Stimulated activated CD4-positive, alpha-beta T cell treated with anti-CD3 and anti-CD28 coated beads, Interleukin-2, amount 100 ng/mL, for 48 hours (primary cell): ENCODE measurements at regions not wholly inside any gene's neighbourhood (a gene's known extent, or its start where the extent isn't known, plus 50 kb on each side); places are given as distances from the start of the nearest gene placed in this dataset.
"Not testable (repeated sequence)": the region's sequence is repeated elsewhere in the genome, so short reads cannot be mapped to it uniquely, and the experiment has no call there.

Experiments
- DNase-seq, 2 donors: peaks; one replicate each; pipeline ENCODE4 v3.0.0-alpha.2; 2020

GRCh38 chr10:28869606-28870201 is 192.4 kb downstream of the BAMBI start:
- no peak for DNase-seq

GRCh38 chr10:28871665-28872064 is 194.3 kb downstream of the BAMBI start:
- DNase-seq, result no peak

DNA sequence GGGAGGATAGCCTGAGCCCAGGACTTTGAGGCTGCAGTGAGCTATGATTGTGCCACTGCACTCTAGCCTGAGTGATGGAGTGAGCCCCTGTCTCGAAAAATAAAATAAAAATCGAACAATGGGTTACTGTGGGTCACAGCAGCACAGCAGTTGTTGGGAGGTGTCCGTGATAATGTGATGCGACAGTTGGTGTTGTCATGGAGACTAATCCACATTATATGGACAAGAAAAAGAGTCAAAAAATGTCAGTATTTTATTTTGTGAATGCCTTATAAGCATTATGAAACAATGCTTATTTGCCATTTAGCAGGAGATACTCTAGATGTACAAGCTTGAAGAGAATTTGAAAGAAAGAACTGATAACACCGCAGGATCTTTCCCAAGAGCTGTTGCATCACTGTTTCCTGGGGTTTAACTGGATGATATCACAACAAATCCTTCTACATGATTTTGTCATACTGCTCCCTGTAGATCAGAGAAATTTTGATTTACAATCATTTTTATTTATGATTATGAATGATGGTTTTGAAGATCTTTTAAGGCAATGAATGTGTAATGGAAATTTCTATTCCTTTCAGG is 195.4 kb downstream of the BAMBI start:
- no peak for DNase-seq

GRCh38 chr10:28873540-28873939 is 196.2 kb downstream of the BAMBI start:
- DNase-seq, result no peak

DNA sequence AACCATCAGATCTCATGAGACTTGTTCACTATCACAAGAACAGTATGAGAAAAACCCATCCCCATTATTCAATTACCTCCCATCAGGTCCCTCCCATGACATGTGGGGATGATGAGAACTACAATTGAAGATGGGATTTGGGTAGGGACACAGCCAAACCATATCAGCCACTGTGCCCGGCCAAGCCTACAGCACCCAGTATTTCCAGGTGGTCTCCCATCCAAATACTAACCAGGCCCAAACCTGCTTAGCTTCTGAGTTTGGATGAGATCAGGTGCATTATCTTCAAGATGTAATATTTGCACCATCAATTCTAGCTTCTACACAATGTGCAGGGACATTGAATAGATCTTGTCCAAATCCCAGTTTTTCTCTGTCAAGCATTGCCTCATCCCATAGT is 196.9 kb downstream of the BAMBI start:
- no peak for DNase-seq

DNA sequence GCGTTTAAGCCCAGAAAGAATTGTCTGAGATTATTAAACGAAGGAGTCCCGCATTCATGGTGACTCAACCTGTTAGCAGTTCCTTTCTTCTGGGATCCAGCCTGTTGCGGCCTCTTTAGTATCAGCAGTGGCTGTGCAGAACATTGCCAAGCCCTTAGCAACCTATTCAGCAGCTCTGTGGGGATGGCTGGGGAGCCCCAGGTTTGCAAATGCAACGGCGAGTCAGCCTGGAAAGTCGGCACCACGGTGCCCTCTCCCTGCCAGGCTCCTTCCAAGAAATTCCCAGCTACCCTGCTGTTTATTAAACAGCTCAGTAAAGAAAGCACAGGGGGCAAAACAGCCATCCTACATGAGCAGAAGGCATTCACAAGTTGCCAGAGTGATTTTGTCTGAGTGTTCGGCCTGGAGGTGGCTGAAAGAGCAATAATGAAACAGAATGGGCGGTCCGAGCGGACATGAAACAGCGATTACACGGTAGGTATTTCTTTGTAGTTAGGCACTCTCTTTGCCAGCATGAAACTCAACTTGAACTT is 198.3 kb downstream of the BAMBI start:
- no peak for DNase-seq

DNA sequence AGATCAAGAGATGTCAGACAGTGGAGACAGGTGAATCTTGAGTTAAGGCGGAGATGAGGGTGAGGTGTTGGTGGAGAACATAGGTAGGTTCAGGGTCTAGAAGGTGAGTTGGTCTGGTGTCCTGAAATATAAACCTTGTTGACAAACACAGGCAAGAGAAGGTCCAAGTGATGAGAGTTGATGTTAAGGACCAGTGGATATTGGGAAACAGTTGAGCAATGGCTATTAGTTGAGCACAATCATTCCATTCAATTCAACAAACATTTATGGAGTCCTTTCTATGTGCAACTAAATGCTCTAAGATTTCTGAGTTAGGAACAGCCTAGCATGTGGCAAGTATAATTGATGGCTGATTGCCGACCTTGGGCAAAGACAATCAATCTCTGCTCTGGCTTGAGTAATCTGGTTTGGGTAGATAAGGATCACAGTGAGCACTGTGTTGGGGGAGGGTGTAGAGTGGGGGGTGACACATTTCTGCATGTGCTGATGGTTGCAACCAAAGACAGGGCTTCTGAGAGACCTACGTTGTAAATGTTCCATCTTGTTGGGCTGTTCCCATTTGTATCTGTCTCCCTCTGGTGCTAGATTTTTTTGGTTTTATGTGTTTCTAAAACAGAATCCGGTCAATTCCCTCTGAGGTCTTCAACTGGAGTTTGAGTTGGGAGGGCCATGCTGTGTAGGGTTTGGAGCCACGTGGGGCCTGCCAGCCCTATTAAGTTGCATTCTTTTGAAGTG is 201.1 kb downstream of the BAMBI start:
- no peak for DNase-seq

GRCh38 chr10:28879246-28879645 is 201.9 kb downstream of the BAMBI start:
- DNase-seq, result no peak

DNA sequence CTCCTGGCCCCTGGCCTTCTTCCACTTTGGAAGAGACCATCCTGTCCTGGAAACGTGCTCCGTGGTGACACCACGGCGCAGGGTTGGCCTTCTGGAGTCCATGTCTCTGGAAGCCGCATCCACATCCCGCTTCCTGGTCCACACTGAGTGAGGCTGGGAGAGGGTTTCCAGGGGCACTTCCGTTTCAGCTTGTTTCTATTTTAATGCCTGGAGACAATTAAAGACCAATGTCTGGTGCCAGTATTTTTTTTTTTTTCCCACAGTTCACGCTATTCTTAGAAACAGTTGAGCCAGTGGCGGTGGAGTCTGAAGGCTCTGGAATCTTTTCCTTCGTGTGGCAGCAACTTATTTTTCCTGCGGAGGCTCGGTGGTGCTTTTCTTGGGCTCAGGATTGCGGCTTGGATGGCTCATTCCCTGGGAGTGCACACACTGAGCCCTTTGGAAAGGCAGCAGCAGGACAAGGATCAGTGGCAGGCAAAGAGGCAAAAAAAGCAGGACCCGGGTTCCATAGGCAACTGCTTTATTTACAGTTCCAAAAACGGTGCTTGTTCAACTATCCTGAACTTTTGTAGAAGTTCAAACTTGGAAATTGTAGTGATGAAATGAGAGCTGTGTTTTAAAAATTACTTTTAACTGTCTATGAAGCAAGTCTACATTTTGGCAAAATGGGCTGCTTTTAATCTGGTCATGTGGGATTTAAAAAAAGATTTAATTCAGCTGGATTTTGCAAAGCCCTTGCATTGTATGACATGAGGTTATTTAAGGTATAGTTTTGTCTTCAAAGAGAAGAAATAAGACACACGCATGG is 202.8 kb downstream of the BAMBI start:
- no peak for DNase-seq

- DNase-seq, result no peak
Measured at GRCh38 chr10:28880683-28880950, 203.3 kb downstream of the BAMBI start.

GRCh38 chr10:28881171-28881882 is 204.0 kb downstream of the BAMBI start:
- DNase-seq, result no peak

DNA sequence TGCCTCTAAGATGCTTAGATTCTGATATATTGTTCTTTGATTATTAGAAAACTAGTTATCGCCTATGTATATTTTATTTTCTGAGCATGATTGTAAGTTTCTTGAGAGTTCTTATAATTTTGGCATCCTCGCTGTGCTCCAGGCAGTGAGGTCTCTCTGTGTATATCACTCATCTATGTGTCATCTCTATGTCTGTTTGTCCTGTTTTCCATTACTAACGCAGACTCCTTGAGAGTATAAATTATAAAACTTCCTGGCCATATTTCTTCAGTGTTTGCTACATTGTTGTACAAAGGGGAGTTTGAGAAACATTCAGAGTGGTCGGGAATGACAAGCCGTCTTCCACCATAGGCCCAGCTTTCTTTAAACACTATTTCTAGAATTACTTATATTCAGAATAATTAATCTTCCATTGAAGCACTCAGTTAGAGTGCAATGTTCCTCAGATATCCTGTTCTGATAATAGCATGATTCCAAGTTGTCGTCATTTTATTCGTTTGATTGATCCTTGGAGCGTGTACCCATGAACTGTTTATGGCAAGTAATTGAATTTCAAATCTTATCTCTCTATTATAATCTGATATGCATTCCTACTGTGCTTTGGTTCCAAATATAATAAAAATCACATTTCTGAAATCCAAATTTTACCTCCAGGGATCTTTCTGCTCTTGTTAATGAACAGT is 206.6 kb downstream of the BAMBI start:
- no peak for DNase-seq

- DNase-seq, result no peak
Measured at GRCh38 chr10:28890121-28890950, 213.0 kb downstream of the BAMBI start.

- DNase-seq, result no peak
Measured at GRCh38 chr10:28891058-28891713, 213.9 kb downstream of the BAMBI start.

DNA sequence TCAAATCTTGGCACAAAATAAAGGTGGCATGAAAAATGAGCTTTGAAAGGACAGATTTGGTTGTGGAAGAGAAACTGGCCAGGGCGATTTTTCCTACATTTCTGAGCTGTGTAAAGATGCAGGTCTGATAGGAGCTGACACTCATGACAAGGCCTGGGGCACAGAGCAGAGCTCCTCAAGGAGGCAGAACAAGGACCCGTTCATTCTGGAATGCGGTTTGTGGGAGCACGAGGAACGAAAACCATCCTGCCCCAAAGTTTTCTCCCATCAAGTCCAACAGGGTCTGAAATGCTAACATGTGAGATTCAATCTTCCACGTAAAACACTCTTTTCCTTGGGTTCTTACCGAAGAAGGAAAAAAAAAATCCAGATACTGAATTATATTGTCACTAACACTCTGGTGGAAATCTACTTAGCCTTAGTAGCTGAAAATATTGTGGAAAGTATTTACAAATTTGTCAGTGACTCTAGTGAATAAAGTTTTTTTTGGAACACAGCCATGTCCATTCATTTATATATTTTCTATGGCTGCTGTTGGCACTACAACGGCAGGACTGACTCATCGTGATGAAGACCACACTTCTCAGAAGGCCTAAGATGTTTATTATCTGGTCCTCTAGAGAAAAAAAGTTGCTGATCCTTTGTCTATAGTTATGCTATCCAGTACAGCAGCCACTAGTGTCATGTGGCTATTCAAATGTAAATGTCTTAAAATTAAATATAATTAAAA is 215.7 kb downstream of the BAMBI start:
- no peak for DNase-seq

- DNase-seq, result no peak
Measured at GRCh38 chr10:28894146-28894545, 216.8 kb downstream of the BAMBI start.

GRCh38 chr10:28895671-28896070 is 218.3 kb downstream of the BAMBI start:
- not testable (repeated sequence) for DNase-seq

GRCh38 chr10:28896791-28897409 is 219.6 kb downstream of the BAMBI start:
- not testable (repeated sequence) for DNase-seq

GRCh38 chr10:28897617-28898464 is 220.5 kb downstream of the BAMBI start:
- no peak for DNase-seq
